PFSK-1 (cell line): ENCODE measurements at regions not wholly inside any gene's neighbourhood (a gene's known extent, or its start where the extent isn't known, plus 50 kb on each side); places are given as distances from the start of the nearest gene placed in this dataset.

ENCODE experiments used
- FOXP2 ChIP-seq: optimal IDR thresholded peaks from 2 replicates; pipeline ENCODE3; 2011; ENCODE audit warnings: borderline replicate concordance, control low read depth, inconsistent platforms; ENCODE audit not compliant: insufficient read depth; ENCODE audit errors: extremely low read length, extremely low read depth
- POLR2AphosphoS5 ChIP-seq: IDR thresholded peaks from 2 replicates; pipeline ENCODE4 v1.6.1; 2012; ENCODE audit warnings: low read depth, mild to moderate bottlenecking, control low read depth, low read length, moderate library complexity
- REST ChIP-seq, 2 experiments: IDR thresholded peaks; 2 replicates each; pipeline versions ENCODE4 v1.6.1 to v1.8.0; 2011 to 2012; ENCODE audit warnings: low read depth in 2 of 2, low read length in 2 of 2, control low read depth in 1 of 2, inconsistent platforms in 1 of 2, mild to moderate bottlenecking in 1 of 2, moderate library complexity in 1 of 2; ENCODE audit not compliant: insufficient read depth in 1 of 2
- SIN3A ChIP-seq: IDR thresholded peaks from 2 replicates; pipeline ENCODE4 v1.6.1; 2012; ENCODE audit warnings: mild to moderate bottlenecking, low read length, moderate library complexity, borderline replicate concordance; ENCODE audit not compliant: insufficient read depth
- TAF1 ChIP-seq: IDR thresholded peaks from 2 replicates; pipeline ENCODE4 v1.6.1; 2012; ENCODE audit warnings: low read length, control low read depth, borderline replicate concordance; ENCODE audit not compliant: insufficient read depth

DNA sequence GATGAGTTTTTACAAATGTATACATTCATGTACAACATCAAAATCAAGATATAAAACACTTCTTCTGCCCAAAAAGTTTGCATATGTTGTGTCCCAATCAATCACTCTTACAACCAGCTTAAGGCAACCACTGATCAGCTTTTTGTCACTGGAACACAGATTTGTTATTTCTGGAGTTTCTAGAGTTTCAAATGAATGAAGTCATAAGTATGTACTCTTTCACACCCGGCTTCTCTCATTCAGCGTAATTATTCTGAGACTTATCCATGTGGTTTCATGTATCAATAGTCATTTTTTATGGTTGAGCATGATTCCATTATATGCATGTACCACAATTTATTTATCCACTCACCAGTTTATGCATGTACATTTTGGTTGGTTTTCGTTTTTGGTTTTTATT, 53.0 kb upstream of the CORO2B start:
- TF ChIP-seq POLR2AphosphoS5 (no peak), FOXP2 (no peak), REST (IDR thresholded peaks at IDR 0.05; ENCODE audit: insufficient read depth in 1 of 2, low read depth in 2 of 2, low read length in 2 of 2) (no peak), SIN3A (no peak), TAF1 (no peak)

- no peak for TF ChIP-seq SIN3A
- TF ChIP-seq TAF1, result no peak
- no peak for TF ChIP-seq REST (IDR thresholded peaks at IDR 0.05; ENCODE audit: insufficient read depth in 1 of 2, low read depth in 2 of 2, low read length in 2 of 2)
- no peak for TF ChIP-seq POLR2AphosphoS5
- no peak for TF ChIP-seq FOXP2
These were observed 52.5 kb upstream of the CORO2B start for GRCh38 chr15:68526269-68526668.

DNA sequence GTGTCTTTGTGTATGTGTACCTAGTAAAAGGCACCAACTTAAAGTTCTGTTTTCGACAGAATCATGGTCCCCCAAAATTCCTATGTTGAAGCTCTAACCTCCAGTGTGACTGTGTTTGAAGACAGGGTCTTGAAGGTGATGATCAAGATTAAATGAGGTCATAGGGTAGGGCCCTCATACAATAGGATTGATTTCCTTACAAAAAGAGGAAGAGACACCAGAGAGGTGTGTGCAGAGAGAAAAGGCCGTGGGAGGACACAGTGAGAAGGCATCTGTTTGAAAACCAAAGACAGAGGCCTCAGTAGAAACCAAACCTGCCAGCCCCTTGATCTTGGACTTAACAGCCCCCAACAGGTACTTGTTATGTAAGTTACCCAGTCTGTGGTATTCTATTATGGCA, 52.0 kb upstream of the CORO2B start:
- no peak for TF ChIP-seq FOXP2
- TF ChIP-seq TAF1, result no peak
- TF ChIP-seq SIN3A, result no peak
- TF ChIP-seq POLR2AphosphoS5, result no peak
- no peak for TF ChIP-seq REST (IDR thresholded peaks at IDR 0.05; ENCODE audit: insufficient read depth in 1 of 2, low read depth in 2 of 2, low read length in 2 of 2)

- no peak for TF ChIP-seq SIN3A
- no peak for TF ChIP-seq POLR2AphosphoS5
- TF ChIP-seq FOXP2, result no peak
- TF ChIP-seq REST (IDR thresholded peaks at IDR 0.05; ENCODE audit: insufficient read depth in 1 of 2, low read depth in 2 of 2, low read length in 2 of 2), result no peak
- no peak for TF ChIP-seq TAF1
These were observed 50.0 kb upstream of the CORO2B start for GRCh38 chr15:68528626-68529290.
